Peyer's patch (tissue), 4 donors: ENCODE measurements at regions not wholly inside any gene's neighbourhood (a gene's known extent, or its start where the extent isn't known, plus 50 kb on each side); places are given as distances from the start of the nearest gene placed in this dataset.

Experiments
- DNase-seq, 3 donors: peaks; one replicate each; pipeline ENCODE4 v3.0.0-alpha.2; 2017 to 2019
- H3K27ac ChIP-seq, 4 donors: fragments of 200-600 bp; sonication (generic); one replicate each; pipeline ENCODE4 v1.5.1; 2016 to 2019
- H3K27me3 ChIP-seq, 2 donors: fragments of 200-600 bp; sonication (generic); one replicate each; pipeline ENCODE4 v1.5.1; 2019
- H3K36me3 ChIP-seq, 3 donors: fragments of 200-600 bp; sonication (generic); one replicate each; pipeline ENCODE4 v1.5.1; 2016 to 2019
- H3K4me1 ChIP-seq, 4 donors: fragments of 200-600 bp; sonication (generic); one replicate each; pipeline ENCODE4 v1.5.1; 2016 to 2019
- H3K4me3 ChIP-seq, 4 donors: fragments of 200-600 bp; sonication (generic); 1 replicate in 3 of 4; 2 replicates in 1 of 4; pipeline ENCODE4 v1.5.1; 2016 to 2019; ENCODE audit warnings: mild to moderate bottlenecking in 1 of 4
- H3K9me3 ChIP-seq, 4 donors: fragments of 200-600 bp; sonication (generic); one replicate each; pipeline ENCODE4 v1.5.1; 2016 to 2019; ENCODE audit warnings: mild to moderate bottlenecking in 1 of 4
- CTCF ChIP-seq, 6 experiments: fragments of 450-650 bp in 4 of 6; fragments of 200-600 bp in 2 of 6; sonication (generic) in 1 of 6; IDR thresholded peaks; one replicate each; pipeline ENCODE4 v1.5.1; 2017 to 2019; ENCODE audit warnings: antibody characterized with exemption in 6 of 6, mild to moderate bottlenecking in 3 of 6, moderate library complexity in 1 of 6
- POLR2A ChIP-seq, 2 donors: fragments of 450-650 bp; IDR thresholded peaks; one replicate each; pipeline ENCODE4 v1.5.1; 2017; ENCODE audit warnings: antibody characterized with exemption in 2 of 2, mild to moderate bottlenecking in 2 of 2, moderate library complexity in 2 of 2

- Histone ChIP-seq H3K4me1 (no peaks in the 10 kb centered on the region), H3K9me3 (no peaks in the 10 kb centered on the region), H3K4me3 (no peak overlapping the region), H3K36me3 (no peaks in the 10 kb centered on the region), H3K27me3 (no peaks in the 10 kb centered on the region), H3K27ac (no peak overlapping the region)
- no peak for TF ChIP-seq POLR2A (IDR thresholded peaks at IDR 0.05)
- no peak for TF ChIP-seq CTCF (IDR thresholded peaks at IDR 0.05)
- no peak for DNase-seq
These were observed 96.1 kb upstream of the SHH start for GRCh38 chr7:155908385-155908784.

GRCh38 chr7:155907450-155908200, 95.4 kb upstream of the SHH start:
- no peak for DNase-seq
- H3K27me3 ChIP-seq = no peaks in the 10 kb centered on the region

GRCh38 chr7:155901176-155901575, 88.9 kb upstream of the SHH start:
- no peaks in the 10 kb centered on the region for H3K36me3 ChIP-seq
- TF ChIP-seq CTCF (IDR thresholded peaks at IDR 0.05) = no peak
- TF ChIP-seq POLR2A (IDR thresholded peaks at IDR 0.05) = no peak
- no peaks in the 10 kb centered on the region for H3K27me3 ChIP-seq
- no peak overlapping the region for H3K27ac ChIP-seq
- no peak for DNase-seq
- H3K4me3 ChIP-seq = no peak overlapping the region
- no peaks in the 10 kb centered on the region for H3K4me1 ChIP-seq
- peaks cover 0 to 7% (median 0%) of the 10 kb centered on the region in 4 donors for H3K9me3 ChIP-seq

More at GRCh38 chr7:155907450-155908200, 95.4 kb upstream of the SHH start:
- TF ChIP-seq CTCF (IDR thresholded peaks at IDR 0.05) (no peak), POLR2A (IDR thresholded peaks at IDR 0.05) (no peak)
- no peak overlapping the region for H3K4me3 ChIP-seq
- no peaks in the 10 kb centered on the region for H3K9me3 ChIP-seq
- H3K4me1 ChIP-seq = no peaks in the 10 kb centered on the region
- H3K36me3 ChIP-seq = no peaks in the 10 kb centered on the region
- H3K27ac ChIP-seq = no peak overlapping the region

GRCh38 chr7:155899596-155899995, 87.3 kb upstream of the SHH start:
- no peaks in the 10 kb centered on the region for H3K4me1 ChIP-seq
- TF ChIP-seq POLR2A (IDR thresholded peaks at IDR 0.05) (no peak), CTCF (IDR thresholded peaks at IDR 0.05) (no peak)
- H3K36me3 ChIP-seq = no peaks in the 10 kb centered on the region
- DNase-seq = no peak
- H3K27me3 ChIP-seq = no peaks in the 10 kb centered on the region
- peaks cover 0 to 7% (median 0%) of the 10 kb centered on the region in 4 donors for H3K9me3 ChIP-seq
- H3K27ac ChIP-seq = no peak overlapping the region
- no peak overlapping the region for H3K4me3 ChIP-seq

- no peaks in the 10 kb centered on the region for H3K4me1 ChIP-seq
- no peaks in the 10 kb centered on the region for H3K36me3 ChIP-seq
- no peak overlapping the region for H3K27ac ChIP-seq
- H3K27me3 ChIP-seq = no peaks in the 10 kb centered on the region
- no peak for TF ChIP-seq CTCF (IDR thresholded peaks at IDR 0.05)
- no peak for TF ChIP-seq POLR2A (IDR thresholded peaks at IDR 0.05)
- DNase-seq = no peak
- no peak overlapping the region for H3K4me3 ChIP-seq
- H3K9me3 ChIP-seq = peaks cover 0 to 7% (median 0%) of the 10 kb centered on the region in 4 donors
These were observed 85.6 kb upstream of the SHH start for GRCh38 chr7:155897758-155898386.
